Esophagus squamous epithelium (tissue), 5 donors: ENCODE measurements at regions not wholly inside any gene's neighbourhood (a gene's known extent, or its start where the extent isn't known, plus 50 kb on each side); places are given as distances from the start of the nearest gene placed in this dataset.
"Not testable (repeated sequence)": the region's sequence is repeated elsewhere in the genome, so short reads cannot be mapped to it uniquely, and the experiment has no call there.

ENCODE experiments used
- DNase-seq: peaks from one replicate; lab custom pipeline; 2025; lab: John Stamatoyannopoulos, UW
- H3K27ac ChIP-seq, 4 donors: fragments of 200-600 bp; sonication (generic); one replicate each; pipeline ENCODE4 v1.5.1; 2016 to 2019; ENCODE audit warnings: mild to moderate bottlenecking in 1 of 4
- H3K27me3 ChIP-seq, 4 donors: fragments of 200-600 bp; sonication (generic); 1 replicate in 3 of 4; 2 replicates in 1 of 4; pipeline versions ENCODE4 v1.5.1 to v1.6.0; 2017 to 2021; ENCODE audit warnings: antibody characterized with exemption in 1 of 4
- H3K36me3 ChIP-seq, 3 donors: fragments of 200-600 bp; sonication (generic); one replicate each; pipeline ENCODE4 v1.5.1; 2016 to 2019
- H3K4me1 ChIP-seq, 3 donors: fragments of 200-600 bp; sonication (generic); one replicate each; pipeline ENCODE4 v1.5.1; 2017 to 2019
- H3K4me3 ChIP-seq, 4 donors: fragments of 200-600 bp; sonication (generic); 1 replicate in 3 of 4; 2 replicates in 1 of 4; pipeline ENCODE4 v1.5.1; 2016 to 2019; ENCODE audit warnings: mild to moderate bottlenecking in 2 of 4, moderate library complexity in 1 of 4
- H3K9me3 ChIP-seq, 3 donors: fragments of 200-600 bp; sonication (generic); one replicate each; pipeline ENCODE4 v1.5.1; 2016 to 2019
- CTCF ChIP-seq, 6 experiments: fragments of 450-650 bp in 4 of 6; fragments of 200-600 bp in 2 of 6; sonication (generic) in 2 of 6; IDR thresholded peaks; one replicate each; pipeline ENCODE4 v1.5.1; 2016 to 2019; ENCODE audit warnings: antibody characterized with exemption in 6 of 6, mild to moderate bottlenecking in 4 of 6, moderate library complexity in 4 of 6
- POLR2A ChIP-seq, 4 donors: fragments of 450-650 bp; IDR thresholded peaks; one replicate each; pipeline ENCODE4 v1.6.1; 2017; ENCODE audit warnings: antibody characterized with exemption in 4 of 4, mild to moderate bottlenecking in 4 of 4, moderate library complexity in 3 of 4
- WGBS, 2 donors: methylation state at CpG; one replicate each; pipeline ENCODE4 v1.1.5; 2018; 5-methylcytosine and 5-hydroxymethylcytosine counted together
- intact Hi-C: fragments of 100-400 bp; cut with DNase I; formaldehyde crosslinking; loops from one replicate; pipeline ENCODE4 v1.15.0; 2022
- donor health status: DM: yes; HTN: yes; CAD: no.

- Histone ChIP-seq H3K9me3 (no peaks in the 10 kb centered on the region), H3K36me3 (no peaks in the 10 kb centered on the region), H3K4me1 (no peaks in the 10 kb centered on the region), H3K4me3 (no peak overlapping the region), H3K27me3 (no peaks in the 10 kb centered on the region), H3K27ac (no peak overlapping the region)
- no peak for TF ChIP-seq POLR2A (IDR thresholded peaks at IDR 0.05)
- no peak for TF ChIP-seq CTCF (IDR thresholded peaks at IDR 0.05)
- intact Hi-C loops: no loop called here
- 69 to 71% methylated on average over 5 of the region's 5 CpGs for WGBS, 2 donors
- no peak for DNase-seq
These were observed 303.0 kb upstream of the STAC start for GRCh38 chr3:36077320-36077719.

- H3K27me3 ChIP-seq, H3K36me3 ChIP-seq, intact Hi-C loops, H3K4me3 ChIP-seq, DNase-seq, H3K27ac ChIP-seq, H3K4me1 ChIP-seq: not testable (repeated sequence)
- WGBS, 2 donors: 90 to 100% methylated on average over 2 to 11 of the region's 12 CpGs
- H3K9me3 ChIP-seq: peaks cover 0 to 11% (median 0%) of the 10 kb centered on the region in 3 donors
These were observed 297.3 kb upstream of the STAC start for GRCh38 chr3:36082958-36083357.

GRCh38 chr3:36095238-36095637 lies 285.1 kb upstream of the STAC start:
- no peak for DNase-seq
- H3K4me1 ChIP-seq: no peaks in the 10 kb centered on the region
- H3K27me3 ChIP-seq: no peaks in the 10 kb centered on the region
- H3K36me3 ChIP-seq: no peaks in the 10 kb centered on the region
- TF ChIP-seq CTCF (IDR thresholded peaks at IDR 0.05) (no peak), POLR2A (IDR thresholded peaks at IDR 0.05) (no peak)
- H3K27ac ChIP-seq: no peak overlapping the region
- 59 to 68% methylated on average over 3 of the region's 3 CpGs for WGBS, 2 donors
- H3K4me3 ChIP-seq: no peak overlapping the region
- intact Hi-C loops: no loop called here
- H3K9me3 ChIP-seq: no peaks in the 10 kb centered on the region

- Histone ChIP-seq H3K4me3 (no peak overlapping the region), H3K27ac (no peak overlapping the region), H3K4me1 (no peaks in the 10 kb centered on the region), H3K27me3 (no peaks in the 10 kb centered on the region), H3K9me3 (no peaks in the 10 kb centered on the region), H3K36me3 (no peaks in the 10 kb centered on the region)
- no peak for DNase-seq
- intact Hi-C loops: no loop called here
- TF ChIP-seq CTCF (IDR thresholded peaks at IDR 0.05) (no peak), POLR2A (IDR thresholded peaks at IDR 0.05) (no peak)
- WGBS, 2 donors: 53 to 57% methylated on average over 2 of the region's 2 CpGs
These were observed 283.1 kb upstream of the STAC start for GRCh38 chr3:36097209-36097608.

DNA sequence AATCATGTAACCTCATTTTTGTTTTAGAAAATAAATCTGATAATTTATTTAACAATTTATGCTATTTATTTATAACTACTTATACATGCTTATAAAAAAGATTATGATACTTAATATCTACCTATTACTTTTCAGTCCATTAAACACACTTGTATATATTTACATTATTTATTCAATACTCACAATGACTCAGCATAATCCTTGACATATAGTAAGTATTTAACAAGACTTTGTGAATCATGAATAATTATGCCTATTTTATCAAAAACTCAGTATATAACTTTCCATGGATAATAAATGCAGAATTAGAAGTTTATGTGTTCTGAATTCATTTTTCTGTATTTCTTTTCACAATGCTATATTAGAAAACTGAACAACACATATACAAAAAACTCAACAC lies 266.0 kb upstream of the STAC start:
- TF ChIP-seq CTCF (IDR thresholded peaks at IDR 0.05) (no peak), POLR2A (IDR thresholded peaks at IDR 0.05) (no peak)
- DNase-seq: no peak
- Histone ChIP-seq H3K9me3 (no peaks in the 10 kb centered on the region), H3K27ac (no peak overlapping the region), H3K36me3 (no peaks in the 10 kb centered on the region), H3K4me1 (no peaks in the 10 kb centered on the region), H3K27me3 (no peaks in the 10 kb centered on the region), H3K4me3 (no peak overlapping the region)
- intact Hi-C loops: no loop called here

DNA sequence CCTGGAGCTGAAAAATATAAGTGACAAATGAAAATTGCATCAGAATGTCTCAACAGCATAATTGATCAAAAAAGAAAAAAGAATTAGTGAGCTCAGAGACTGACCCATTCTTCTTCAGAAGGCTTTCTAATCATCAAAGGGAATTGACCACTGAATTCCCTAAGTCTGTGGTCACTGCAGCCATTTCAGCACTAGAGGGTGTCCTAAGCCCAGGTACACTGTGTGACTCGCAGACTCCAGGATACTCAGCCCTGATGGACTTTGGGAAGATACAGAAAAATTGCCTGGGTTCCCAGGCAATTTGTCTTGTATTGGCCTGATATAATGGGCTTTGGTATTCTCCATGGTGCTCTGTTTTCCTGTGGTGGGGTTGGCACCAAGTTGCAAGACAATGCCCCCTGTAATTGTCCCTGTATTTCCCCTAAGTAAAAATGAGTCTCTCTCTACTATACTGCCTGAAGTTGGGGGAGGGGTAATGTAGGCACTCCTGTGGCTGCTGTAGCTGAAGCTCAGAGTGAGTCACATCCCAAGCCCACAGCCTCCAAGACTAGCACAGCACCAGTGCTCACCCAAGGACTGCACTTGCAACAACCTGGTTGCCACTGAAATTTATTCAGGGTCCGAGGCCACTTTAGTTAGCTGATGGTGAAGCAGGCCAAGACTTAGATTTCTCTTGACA lies 256.0 kb upstream of the STAC start:
- H3K36me3 ChIP-seq: no peaks in the 10 kb centered on the region
- DNase-seq: no peak
- no peaks in the 10 kb centered on the region for H3K27me3 ChIP-seq
- H3K9me3 ChIP-seq: peaks cover 0 to 5% (median 0%) of the 10 kb centered on the region in 3 donors
- H3K4me3 ChIP-seq: no peak overlapping the region
- no peak overlapping the region for H3K27ac ChIP-seq
- no peaks in the 10 kb centered on the region for H3K4me1 ChIP-seq
- no peak for TF ChIP-seq POLR2A (IDR thresholded peaks at IDR 0.05)
- TF ChIP-seq CTCF (IDR thresholded peaks at IDR 0.05): peak in 1 of 6 experiments; percentile 7
- intact Hi-C loops: no loop called here
- 40 to 56% methylated on average over 2 of the region's 2 CpGs for WGBS, 2 donors
